Stomach (tissue), 8 donors: ENCODE measurements at regions not wholly inside any gene's neighbourhood (a gene's known extent, or its start where the extent isn't known, plus 50 kb on each side); places are given as distances from the start of the nearest gene placed in this dataset.

Experiments used
- DNase-seq, 2 donors: peaks; one replicate each; pipeline versions ENCODE4 v3.0.0 to v3.0.0-alpha.2; 2013 to 2019
- H3K27ac ChIP-seq, 5 donors: fragments of 200-600 bp in 4 of 5; sonication (generic) in 4 of 5; one replicate each; pipeline ENCODE4 v1.5.1; 2013 to 2019; ENCODE audit warnings: mild to moderate bottlenecking in 1 of 5, moderate library complexity in 1 of 5
- H3K27me3 ChIP-seq, 3 donors: fragments of 200-600 bp; sonication (generic); one replicate each; pipeline ENCODE4 v1.5.1; 2017 to 2019; ENCODE audit warnings: mixed run types in 1 of 3
- H3K36me3 ChIP-seq, 4 donors: fragments of 200-600 bp; sonication (generic); 1 replicate in 3 of 4; 2 replicates in 1 of 4; pipeline ENCODE4 v1.5.1; 2016 to 2019
- H3K4me1 ChIP-seq, 4 donors: fragments of 200-600 bp; sonication (generic); one replicate each; pipeline ENCODE4 v1.5.1; 2016 to 2019
- H3K4me3 ChIP-seq, 4 donors: fragments of 200-600 bp; sonication (generic) in 3 of 4; one replicate each; pipeline ENCODE4 v1.5.1; 2016 to 2019; ENCODE audit warnings: mild to moderate bottlenecking in 1 of 4
- H3K9me3 ChIP-seq, 4 donors: fragments of 200-600 bp; sonication (generic); one replicate each; pipeline ENCODE4 v1.5.1; 2016 to 2019
- EP300 ChIP-seq: sonication (generic); formaldehyde crosslinking; IDR thresholded peaks from one replicate; pipeline ENCODE4 v1.6.1; 2017; ENCODE audit warnings: antibody characterized with exemption
- POLR2A ChIP-seq, 4 donors: fragments of 450-650 bp; IDR thresholded peaks; one replicate each; pipeline ENCODE4 v1.6.1; 2016; ENCODE audit warnings: antibody characterized with exemption in 4 of 4, control low read depth in 2 of 4, mild to moderate bottlenecking in 1 of 4, moderate library complexity in 1 of 4
- POLR2AphosphoS5 ChIP-seq, 3 donors: sonication (generic); formaldehyde crosslinking; IDR thresholded peaks; one replicate each; pipeline ENCODE4 v1.6.1; 2016; ENCODE audit warnings: antibody characterized with exemption in 3 of 3
- WGBS, 5 donors: extraction: QIAGEN DNeasy Blood & Tissue Kit in 3 of 5; methylation state at CpG; one replicate each; pipeline versions ENCODE4 v1.1.5 to v1.1.7; 2013 to 2018; 5-methylcytosine and 5-hydroxymethylcytosine counted together
- intact Hi-C: fragments of 100-400 bp; cut with DNase I; formaldehyde crosslinking; loops from one replicate; pipeline ENCODE4 v1.15.1; 2023; ENCODE audit warnings: low total_unique reads
- TF ChIP-seq, protein P1 (sequence below), 7 experiments: fragments of 450-650 bp in 4 of 7; fragments of 200-600 bp in 3 of 7; sonication (generic) in 3 of 7; IDR thresholded peaks; one replicate each; pipeline ENCODE4 v1.5.1; 2016 to 2019; ENCODE audit warnings: antibody characterized with exemption in 7 of 7, control low read depth in 2 of 7, mild to moderate bottlenecking in 1 of 7
- donor health status: healthy with polysubstance abuse.
- donor health status: Bipolar disorder and iron deficiency.
- donor health status: healthy.

DNA sequence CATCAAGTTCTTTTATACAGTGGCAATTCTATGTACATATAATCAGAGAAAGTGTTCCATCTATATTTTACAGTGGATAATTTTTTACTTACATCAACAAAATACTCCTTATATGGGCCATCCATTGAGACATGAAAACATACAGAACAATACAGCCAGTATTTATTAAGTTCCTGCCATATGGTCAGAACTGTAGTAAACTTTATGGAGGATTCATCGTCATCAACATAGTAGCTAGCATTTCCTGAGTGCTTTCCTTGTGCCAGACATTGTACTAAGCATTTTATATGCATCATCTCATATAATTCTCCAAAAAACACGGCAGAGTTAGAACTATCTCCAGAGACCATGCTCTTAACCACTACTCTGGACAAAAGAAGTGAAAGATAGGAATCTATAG, 170.1 kb downstream of the CEP135 start:
- 73 to 92% (median 76%) methylated on average over 2 of the region's 2 CpGs for WGBS, 5 donors
- TF ChIP-seq EP300 (no peak), POLR2AphosphoS5 (IDR thresholded peaks at IDR 0.05) (no peak)
- TF ChIP-seq, protein P1, sequence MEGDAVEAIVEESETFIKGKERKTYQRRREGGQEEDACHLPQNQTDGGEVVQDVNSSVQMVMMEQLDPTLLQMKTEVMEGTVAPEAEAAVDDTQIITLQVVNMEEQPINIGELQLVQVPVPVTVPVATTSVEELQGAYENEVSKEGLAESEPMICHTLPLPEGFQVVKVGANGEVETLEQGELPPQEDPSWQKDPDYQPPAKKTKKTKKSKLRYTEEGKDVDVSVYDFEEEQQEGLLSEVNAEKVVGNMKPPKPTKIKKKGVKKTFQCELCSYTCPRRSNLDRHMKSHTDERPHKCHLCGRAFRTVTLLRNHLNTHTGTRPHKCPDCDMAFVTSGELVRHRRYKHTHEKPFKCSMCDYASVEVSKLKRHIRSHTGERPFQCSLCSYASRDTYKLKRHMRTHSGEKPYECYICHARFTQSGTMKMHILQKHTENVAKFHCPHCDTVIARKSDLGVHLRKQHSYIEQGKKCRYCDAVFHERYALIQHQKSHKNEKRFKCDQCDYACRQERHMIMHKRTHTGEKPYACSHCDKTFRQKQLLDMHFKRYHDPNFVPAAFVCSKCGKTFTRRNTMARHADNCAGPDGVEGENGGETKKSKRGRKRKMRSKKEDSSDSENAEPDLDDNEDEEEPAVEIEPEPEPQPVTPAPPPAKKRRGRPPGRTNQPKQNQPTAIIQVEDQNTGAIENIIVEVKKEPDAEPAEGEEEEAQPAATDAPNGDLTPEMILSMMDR (IDR thresholded peaks at IDR 0.05) = no peak
- H3K4me1 ChIP-seq = no peaks in the 10 kb centered on the region

DNA sequence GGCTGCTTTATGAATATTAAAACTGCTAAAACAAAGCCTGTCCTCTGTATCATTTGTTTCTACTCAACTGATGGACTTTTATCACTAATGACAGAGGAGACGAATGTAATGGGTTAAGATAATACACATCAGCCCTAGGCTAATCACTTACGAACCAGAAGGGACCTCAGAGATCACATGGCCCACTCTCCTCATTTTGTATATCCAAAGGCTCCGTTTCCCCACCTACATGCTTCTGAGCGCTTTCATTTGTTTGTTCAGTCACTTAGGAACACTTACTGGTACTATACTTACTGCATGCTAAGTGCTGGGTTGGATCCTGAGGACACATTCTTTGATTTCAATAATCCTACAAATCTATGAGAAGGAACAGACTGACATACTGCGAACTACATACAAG, 169.3 kb downstream of the CEP135 start:
- WGBS, 5 donors = 64 to 77% (median 71%) methylated on average over 5 of the region's 5 CpGs
- no peak for DNase-seq
- Histone ChIP-seq H3K36me3 (no peaks in the 10 kb centered on the region), H3K27ac (no peak overlapping the region), H3K4me3 (no peak overlapping the region), H3K27me3 (no peaks in the 10 kb centered on the region), H3K9me3 (no peaks in the 10 kb centered on the region), H3K4me1 (no peaks in the 10 kb centered on the region)
- no peak for TF ChIP-seq POLR2AphosphoS5 (IDR thresholded peaks at IDR 0.05)
- TF ChIP-seq EP300 = no peak
- no peak for TF ChIP-seq POLR2A (IDR thresholded peaks at IDR 0.05)
- TF ChIP-seq, protein P1 (IDR thresholded peaks at IDR 0.05) = no peak
- intact Hi-C loops = no loop called here

More for the DNA sequence above, 170.1 kb downstream of the CEP135 start:
- H3K27me3 ChIP-seq = no peaks in the 10 kb centered on the region
- no peak overlapping the region for H3K4me3 ChIP-seq
- H3K27ac ChIP-seq = no peak overlapping the region
- intact Hi-C loops = no loop called here
- H3K36me3 ChIP-seq = no peaks in the 10 kb centered on the region
- H3K9me3 ChIP-seq = no peaks in the 10 kb centered on the region
- no peak for DNase-seq

DNA sequence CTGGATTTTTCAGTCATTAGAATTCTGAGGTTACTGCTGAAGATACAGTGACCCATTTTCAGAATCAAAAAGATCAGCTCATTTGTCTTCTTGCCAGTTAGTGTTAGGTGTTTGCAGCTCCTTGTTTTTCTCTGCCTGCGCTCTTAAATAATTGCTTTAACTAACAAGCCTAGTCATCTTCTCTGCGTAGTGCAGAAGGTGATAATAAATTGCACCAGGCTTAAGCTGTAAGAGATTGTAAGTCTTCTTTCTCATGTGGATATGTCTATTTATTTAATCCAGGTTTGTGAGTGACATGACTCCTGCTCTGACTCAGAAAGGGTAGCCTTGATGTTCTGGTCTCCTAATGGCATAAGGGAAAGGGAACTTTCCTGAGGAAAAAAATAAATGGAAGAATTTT, 167.2 kb downstream of the CEP135 start:
- no peaks in the 10 kb centered on the region for H3K4me1 ChIP-seq
- no peaks in the 10 kb centered on the region for H3K36me3 ChIP-seq
- TF ChIP-seq POLR2AphosphoS5 (IDR thresholded peaks at IDR 0.05) = no peak
- TF ChIP-seq, protein P1 (IDR thresholded peaks at IDR 0.05) = no peak
- no peak for TF ChIP-seq EP300
- TF ChIP-seq POLR2A (IDR thresholded peaks at IDR 0.05) = no peak
- H3K27ac ChIP-seq = no peak overlapping the region
- no peak overlapping the region for H3K4me3 ChIP-seq
- no peaks in the 10 kb centered on the region for H3K9me3 ChIP-seq
- intact Hi-C loops = no loop called here
- 40 to 67% (median 56%) methylated on average over 2 of the region's 2 CpGs for WGBS, 5 donors
- DNase-seq = no peak
- H3K27me3 ChIP-seq = no peaks in the 10 kb centered on the region

DNA sequence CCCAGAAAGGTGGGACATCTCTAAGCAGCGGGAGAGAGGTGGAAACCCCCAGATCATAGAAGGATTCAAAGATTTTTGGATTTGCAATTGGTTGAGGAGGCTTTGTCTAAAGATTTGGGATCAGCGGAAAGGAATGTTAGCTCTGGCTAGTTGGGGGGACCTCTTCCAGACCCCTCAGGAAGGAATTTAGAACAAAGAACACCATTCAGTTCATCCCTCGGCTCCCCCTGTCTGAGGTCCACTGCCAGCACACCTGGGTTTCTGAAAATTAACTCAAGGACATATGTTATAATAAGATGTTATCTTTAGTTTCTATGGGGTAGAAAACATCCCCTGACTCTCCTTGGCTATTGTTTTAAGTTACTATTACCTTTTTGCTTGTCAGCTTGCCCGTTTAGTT, 163.6 kb downstream of the CEP135 start:
- no peak for DNase-seq
- Histone ChIP-seq H3K4me1 (no peaks in the 10 kb centered on the region), H3K4me3 (no peak overlapping the region), H3K27me3 (no peaks in the 10 kb centered on the region), H3K9me3 (no peaks in the 10 kb centered on the region), H3K36me3 (no peaks in the 10 kb centered on the region), H3K27ac (no peak overlapping the region)
- 83 to 92% (median 85%) methylated on average over 4 of the region's 4 CpGs for WGBS, 5 donors
- intact Hi-C loops = no loop called here
- TF ChIP-seq POLR2AphosphoS5 (IDR thresholded peaks at IDR 0.05) (no peak), POLR2A (IDR thresholded peaks at IDR 0.05) (no peak), EP300 (no peak)
- TF ChIP-seq, protein P1 (IDR thresholded peaks at IDR 0.05) = no peak
